ENCODE measurements at regions not wholly inside any gene's neighbourhood (a gene's known extent, or its start where the extent isn't known, plus 50 kb on each side); places are given as distances from the start of the nearest gene placed in this dataset.

- TF ChIP-seq CHD7 (IDR thresholded peaks at IDR 0.05; ENCODE audit: insufficient replicate concordance, low read length) (no peak), HDAC6 (IDR thresholded peaks at IDR 0.05; ENCODE audit: low read depth, low read length) (no peak), POLR2AphosphoS5 (IDR thresholded peaks at IDR 0.05; ENCODE audit: low read depth, low read length) (no peak), EP300 (IDR thresholded peaks at IDR 0.05; ENCODE audit: borderline replicate concordance in 1 of 2, low read depth in 2 of 2, low read length in 2 of 2) (no peak), BACH1 (IDR thresholded peaks at IDR 0.05; ENCODE audit: low read length) (no peak), GABPA (IDR thresholded peaks at IDR 0.05; ENCODE audit: borderline replicate concordance, insufficient read depth, low read length) (no peak)
Measured at GRCh38 chr10:43795639-43796038, 147.0 kb upstream of the ZNF32 start (continued).

All from H1 (cell line).